HG03139 (cell line): ENCODE measurements at regions not wholly inside any gene's neighbourhood (a gene's known extent, or its start where the extent isn't known, plus 50 kb on each side); places are given as distances from the start of the nearest gene placed in this dataset.

Experiments
- ATAC-seq: cut with Tn5 transposase; IDR thresholded peaks from one replicate; pipeline ENCODE4 v1.9.1; 2021; ENCODE audit not compliant: unreplicated experiment

- peak; percentile 83 for ATAC-seq
Observed at GRCh38 chr16:66315210-66315825, 51.2 kb upstream of the CDH5 start.

DNA sequence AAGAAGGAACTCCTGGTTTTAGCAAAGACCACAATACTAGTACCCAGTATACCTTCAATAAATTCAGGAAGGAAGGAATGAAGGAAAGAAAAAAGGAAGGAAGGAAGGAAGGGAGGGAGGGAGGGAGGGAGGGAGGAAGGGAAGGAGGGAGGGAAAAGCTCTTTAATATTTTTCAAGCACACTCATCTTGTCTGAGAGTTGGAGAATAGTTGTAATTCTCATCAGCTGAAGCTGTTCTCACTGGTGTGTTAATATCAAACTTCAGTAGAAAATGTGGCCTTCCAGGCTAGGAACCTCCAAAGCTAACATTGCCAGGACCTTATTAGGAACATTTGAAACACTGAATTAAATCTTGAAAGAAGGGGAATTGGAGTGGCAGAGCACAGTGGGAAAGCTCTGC is 55.2 kb upstream of the CDH5 start:
- ATAC-seq: no peak

DNA sequence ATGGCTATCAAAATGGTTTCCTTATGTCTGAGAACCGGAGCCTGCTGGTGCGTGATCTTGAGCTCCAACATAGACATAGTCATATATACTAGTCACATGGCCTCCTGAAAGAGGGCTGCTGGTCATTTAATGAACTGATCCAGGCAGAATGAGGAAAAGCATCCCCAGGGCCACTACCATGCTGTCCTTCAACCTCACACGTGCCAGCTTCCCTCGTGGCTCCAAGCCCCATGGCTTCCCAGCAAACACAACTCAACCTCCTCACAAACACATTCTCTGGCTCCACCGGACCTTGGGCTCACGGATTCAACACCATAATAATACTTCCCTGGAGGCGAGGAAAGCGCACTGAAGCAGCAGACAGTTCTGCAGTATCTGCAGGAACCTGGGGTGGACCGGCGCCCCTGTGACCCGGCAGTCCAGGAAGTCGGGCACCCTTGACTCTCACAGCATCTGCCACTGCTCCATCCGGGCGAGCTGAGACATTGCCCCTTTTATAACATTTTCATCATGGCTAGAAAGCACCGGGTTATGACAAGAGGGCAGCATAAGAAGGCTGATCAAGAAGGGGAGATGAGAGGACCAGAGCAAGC is 57.2 kb upstream of the CDH5 start:
- ATAC-seq: no peak

- ATAC-seq: no peak
Observed at GRCh38 chr16:66308096-66308495, 58.4 kb upstream of the CDH5 start.

GRCh38 chr16:66306366-66307150 is 59.9 kb upstream of the CDH5 start:
- ATAC-seq: no peak

GRCh38 chr16:66304961-66305360 is 61.5 kb upstream of the CDH5 start:
- no peak for ATAC-seq

DNA sequence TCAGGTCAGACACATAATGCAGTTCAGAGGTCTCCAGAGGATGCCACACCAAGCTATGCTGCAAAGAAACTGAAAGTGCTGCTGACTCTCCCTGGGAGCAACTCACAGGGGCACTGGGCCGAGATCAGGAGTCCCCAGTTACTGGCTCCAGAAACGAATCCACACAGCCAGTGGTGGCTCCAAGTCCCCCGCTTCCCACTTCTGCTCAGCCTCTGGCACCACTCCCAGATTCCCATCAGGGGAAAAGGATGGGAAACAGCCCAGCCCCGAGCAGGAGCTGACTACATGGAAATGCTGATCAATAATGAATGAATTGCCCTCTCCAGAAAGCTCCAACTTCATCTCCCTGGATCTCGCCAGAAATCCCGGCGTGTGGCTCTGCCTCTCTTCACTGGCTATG is 62.3 kb upstream of the CDH5 start:
- ATAC-seq: no peak

DNA sequence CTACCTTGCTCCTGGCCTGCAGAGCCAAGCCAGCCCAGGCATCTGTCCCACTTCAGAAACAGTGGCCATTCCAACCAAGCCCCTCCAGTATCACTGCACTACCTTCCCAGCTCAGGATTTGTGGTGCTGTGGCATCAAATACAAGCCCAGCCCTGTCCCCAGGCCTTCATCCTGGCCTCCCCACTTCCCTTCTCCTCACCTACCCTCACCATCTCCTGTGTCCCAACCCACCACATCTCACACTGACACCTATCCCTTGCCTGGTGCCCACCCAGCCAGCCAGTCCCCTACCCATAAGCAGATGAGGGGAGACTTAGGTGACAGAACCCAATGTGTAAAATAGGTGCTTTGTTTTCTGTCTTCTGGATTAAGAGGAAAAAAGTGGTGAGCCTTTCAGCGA is 66.0 kb upstream of the CDH5 start:
- ATAC-seq: no peak

DNA sequence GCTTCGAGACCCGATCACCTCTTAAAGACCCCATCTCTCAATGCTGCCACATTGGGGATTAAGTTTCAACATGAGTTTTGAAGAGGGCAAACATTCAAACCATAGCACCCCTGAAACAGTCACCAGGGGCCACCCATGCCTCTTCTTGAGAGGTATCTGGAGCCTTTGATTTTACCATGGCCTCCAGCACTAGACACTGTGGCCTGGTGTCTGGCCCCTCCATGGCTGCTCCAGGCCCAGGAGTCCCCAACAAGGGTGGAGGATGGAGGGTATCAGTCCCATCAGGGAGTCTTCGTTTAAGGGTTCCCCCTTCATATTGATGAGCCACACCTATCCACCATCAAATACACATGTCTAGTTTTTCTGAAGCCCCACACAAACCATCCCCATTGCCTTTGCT is 66.5 kb upstream of the CDH5 start:
- ATAC-seq: no peak

- no peak for ATAC-seq
Observed at GRCh38 chr16:66299349-66299748, 67.1 kb upstream of the CDH5 start.

DNA sequence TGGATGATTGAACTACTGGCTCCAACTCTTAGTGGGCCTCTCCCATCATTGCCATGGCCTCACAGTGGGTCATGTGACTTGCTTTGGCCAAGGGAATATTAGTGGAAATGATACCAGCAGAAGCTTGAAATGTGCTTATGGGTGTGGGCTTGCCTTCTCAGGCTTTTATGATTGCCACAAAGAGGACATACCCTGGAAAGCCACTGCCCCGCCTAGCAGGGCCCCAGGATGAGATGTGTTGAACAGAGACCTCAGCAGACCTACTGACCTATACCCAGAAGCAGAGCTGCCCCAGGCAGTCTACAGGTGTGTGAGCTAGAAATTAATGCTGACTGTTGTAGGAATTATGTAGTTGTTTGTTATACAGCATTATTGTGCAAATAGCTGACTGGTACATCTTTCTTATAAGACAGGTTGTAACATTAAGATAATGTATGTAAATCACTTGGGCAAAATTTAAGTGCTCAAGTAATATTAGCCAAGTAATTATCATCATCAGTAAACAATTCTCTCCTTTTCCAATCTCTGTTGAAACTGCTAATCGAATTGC is 67.8 kb upstream of the CDH5 start:
- ATAC-seq: no peak

- ATAC-seq: no peak
Observed at GRCh38 chr16:66298006-66298405, 68.5 kb upstream of the CDH5 start.

DNA sequence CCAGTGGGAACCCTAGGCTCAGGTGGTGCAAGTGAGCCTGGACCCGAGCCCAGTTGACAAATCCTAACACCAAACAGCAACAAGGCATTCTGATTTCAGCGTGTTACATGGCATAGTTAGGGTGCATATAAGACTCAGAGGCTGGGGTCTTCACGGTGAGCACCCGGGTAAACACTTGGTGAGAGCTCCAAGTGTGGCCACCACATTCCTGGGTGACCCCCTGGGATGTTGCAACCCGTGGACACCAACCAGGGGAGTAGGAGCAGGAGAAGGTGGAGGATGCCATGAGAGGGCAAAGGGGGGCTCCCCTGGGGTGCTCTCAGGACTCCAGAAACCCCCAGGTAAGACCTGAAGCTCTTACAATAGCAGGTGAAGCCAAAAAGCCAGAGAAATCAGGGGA is 69.9 kb upstream of the CDH5 start:
- ATAC-seq: no peak

DNA sequence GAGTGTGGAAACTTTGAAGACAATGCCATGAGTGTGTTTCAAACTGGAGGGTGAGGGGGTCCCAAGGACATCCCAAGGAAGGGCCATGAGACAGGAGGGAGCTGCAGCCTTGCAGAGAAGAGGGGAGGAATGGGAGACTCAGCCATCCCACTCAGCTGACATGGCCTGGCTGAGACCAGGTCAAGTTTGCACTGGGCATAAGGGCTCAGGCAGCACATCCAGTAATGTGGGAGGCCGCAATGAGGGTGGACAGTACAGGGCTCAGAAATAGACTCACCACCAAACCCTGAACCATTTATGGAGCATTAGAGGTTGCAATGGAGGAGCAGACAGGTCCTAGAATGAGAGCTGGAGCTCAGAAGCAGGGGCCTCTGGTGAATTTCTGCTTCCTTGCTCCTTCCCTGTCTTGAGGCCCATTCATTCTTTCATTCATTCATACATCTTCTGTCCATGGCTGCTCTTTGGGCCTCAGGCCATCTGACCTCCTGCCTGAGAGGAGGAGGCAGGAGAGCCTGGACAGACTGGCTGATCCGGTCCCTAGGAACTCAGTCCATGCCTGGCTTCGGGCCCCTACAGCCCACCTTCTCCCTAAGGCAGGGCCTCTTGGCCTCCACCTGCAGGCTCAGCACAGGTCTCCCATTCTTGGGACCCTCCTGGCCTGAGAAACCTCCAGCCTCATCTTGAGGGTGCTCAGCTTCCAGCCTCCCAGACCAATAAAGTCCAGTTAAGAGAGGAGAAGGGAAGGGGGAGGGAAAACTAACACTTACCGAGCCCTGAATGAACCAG is 70.5 kb upstream of the CDH5 start:
- no peak for ATAC-seq

GRCh38 chr16:66295213-66295612 is 71.3 kb upstream of the CDH5 start:
- no peak for ATAC-seq

DNA sequence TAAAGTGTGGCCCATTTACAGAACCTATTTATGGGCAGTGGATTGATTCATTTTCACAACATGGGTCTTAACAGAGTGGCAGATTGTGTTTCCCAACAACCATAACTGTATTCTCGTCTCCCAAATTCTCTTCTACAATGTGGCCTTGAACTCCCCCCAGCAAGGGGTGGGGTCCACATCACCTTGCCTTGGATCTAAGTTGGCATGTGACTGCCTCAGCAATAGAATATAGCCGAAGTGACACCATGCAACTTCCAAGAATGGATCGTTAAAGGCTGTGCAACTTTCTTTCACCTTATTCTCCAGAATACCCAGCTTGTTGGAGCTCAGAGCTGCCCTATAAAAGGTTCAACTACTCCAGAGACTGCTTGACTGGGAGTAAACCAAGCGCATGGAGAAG is 72.0 kb upstream of the CDH5 start:
- no peak for ATAC-seq

GRCh38 chr16:66293932-66294331 is 72.6 kb upstream of the CDH5 start:
- ATAC-seq: no peak

- no peak for ATAC-seq
Observed at GRCh38 chr16:66293207-66293735, 73.2 kb upstream of the CDH5 start.

DNA sequence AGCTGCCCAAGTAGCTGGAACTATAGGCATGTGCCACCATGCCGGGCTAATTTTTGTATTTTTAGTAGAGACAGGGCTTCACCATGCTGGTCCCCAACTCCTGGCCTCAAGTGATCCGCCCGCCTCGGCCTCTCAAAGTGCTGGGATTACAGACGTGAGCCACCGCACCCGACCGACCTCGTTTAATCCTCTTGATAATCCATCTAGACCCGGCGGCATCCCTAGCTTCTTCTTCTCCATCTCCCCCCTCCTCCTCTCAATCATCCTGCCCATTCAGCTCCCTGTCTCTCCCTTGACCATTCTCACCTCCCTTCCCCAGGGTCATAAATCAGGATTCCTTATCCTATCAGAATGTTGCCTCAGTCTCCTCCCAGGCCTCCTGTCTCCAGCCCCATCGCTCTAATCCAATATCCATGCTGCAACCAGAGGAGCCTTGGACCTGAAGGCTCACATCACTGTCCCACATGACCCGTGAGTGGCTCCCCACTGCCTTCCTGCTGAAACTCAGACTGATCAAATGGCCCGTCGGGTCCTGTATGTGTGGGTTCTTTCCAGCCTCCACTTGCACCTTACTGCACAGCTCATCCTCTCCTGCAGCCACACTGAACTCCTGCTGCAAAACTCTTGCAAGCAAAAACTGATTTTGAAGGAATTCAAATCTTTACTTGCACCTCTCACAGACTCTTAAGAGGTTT is 74.1 kb upstream of the CDH5 start:
- ATAC-seq: no peak

GRCh38 chr16:66291833-66292232 is 74.7 kb upstream of the CDH5 start:
- no peak for ATAC-seq

DNA sequence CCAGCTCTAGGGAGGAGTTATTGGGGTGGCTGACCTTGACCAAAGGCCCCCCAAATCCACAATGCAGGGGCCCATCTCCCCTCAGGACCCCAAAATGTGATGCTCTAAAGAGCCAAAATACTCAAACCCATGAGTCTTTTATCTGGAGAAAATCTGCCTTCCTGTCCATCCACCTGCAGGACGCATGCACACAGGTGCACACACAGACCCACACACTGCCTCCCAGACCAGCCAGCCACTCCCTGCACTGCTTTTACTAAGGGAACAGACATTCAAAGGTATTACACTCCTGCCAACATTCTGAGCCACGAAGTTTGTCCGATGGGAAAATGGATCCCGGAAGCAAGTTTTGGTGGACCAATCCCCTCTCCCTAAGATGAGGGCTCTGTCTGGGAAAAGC is 76.1 kb upstream of the CDH5 start:
- ATAC-seq: no peak
